Stimulated activated naive CD8-positive, alpha-beta T cell treated with anti-CD3 and anti-CD28 coated beads, Interleukin-15, Interleukin-2, amounts not matched to agents 100 U/mL and 50 U/mL, for 24 hours (primary cell): ENCODE measurements at regions not wholly inside any gene's neighbourhood (a gene's known extent, or its start where the extent isn't known, plus 50 kb on each side); places are given as distances from the start of the nearest gene placed in this dataset.

Experiments
- ATAC-seq: fragments of 150-1000 bp; cut with Tn5 transposase; one replicate; pipeline ENCODE4 v1.10.0; 2021
- DNase-seq: peaks from one replicate; pipeline ENCODE4 v3.0.0; 2021

DNA sequence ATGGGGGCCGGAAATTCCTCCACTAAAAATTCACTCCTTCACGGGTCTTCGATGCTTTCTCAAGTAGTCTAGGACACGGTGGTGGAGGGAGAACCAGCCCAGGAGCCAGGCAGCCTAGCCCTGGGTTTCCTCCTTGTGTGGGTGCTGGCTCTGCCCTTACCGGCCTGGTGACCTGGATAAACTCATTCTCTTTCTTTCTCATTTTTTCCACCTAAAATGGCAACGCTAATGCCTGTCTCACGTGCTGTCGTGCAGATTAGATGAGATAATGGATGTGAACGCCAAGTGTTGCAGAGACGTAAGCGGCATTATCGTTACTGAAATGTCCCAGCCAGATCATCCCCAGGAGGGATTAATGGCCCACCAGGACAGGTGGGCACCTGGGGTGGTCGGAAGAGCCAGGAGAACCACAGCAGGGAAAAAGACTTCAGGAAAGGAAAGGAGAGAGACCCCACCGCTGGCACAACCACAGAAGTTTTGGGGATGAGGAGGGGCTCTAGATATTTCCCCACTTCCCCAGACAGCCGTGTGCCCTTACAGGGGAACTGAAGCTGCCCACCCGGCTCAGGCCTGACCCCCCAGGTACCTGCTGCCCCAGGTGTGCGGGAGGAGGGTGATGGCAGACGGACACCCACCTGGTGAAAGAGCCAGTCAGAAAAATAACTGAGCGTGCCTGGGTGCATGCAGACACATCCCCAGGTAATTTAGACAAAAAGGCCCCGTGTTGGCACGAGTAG lies 100.8 kb upstream of the ASAP2 start:
- DNase-seq = no peak
- ATAC-seq = no peak

DNA sequence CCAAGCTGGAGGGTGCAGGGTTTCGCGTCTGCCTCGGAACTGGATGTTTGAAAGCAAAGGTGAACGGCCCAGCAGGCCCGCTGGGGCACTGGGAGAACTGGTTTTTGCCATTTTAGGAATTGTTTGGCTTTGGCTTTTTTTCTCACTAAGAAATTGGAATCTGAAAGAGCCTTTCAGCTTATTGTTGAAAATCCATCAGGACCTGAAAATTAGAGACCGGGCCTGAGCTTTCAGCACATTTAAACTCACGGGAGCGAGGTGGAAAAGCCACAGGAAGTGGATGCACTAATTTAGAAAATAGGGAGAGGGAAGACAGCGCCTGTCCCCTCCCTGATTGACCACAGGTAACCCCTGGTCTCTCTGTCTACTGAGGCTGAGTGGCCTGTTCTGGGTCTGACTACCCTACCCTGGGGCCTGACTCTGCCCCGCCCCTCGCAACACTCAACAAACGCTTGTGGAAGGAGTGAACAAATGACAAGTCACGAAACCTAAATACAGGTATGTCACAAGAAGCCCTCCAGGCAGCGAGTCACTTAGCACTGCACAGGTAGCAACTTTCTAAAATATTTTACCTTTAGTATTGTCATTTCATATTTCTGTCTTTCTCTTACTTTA lies 100.3 kb upstream of the MBOAT2 start:
- ATAC-seq = no peak

DNA sequence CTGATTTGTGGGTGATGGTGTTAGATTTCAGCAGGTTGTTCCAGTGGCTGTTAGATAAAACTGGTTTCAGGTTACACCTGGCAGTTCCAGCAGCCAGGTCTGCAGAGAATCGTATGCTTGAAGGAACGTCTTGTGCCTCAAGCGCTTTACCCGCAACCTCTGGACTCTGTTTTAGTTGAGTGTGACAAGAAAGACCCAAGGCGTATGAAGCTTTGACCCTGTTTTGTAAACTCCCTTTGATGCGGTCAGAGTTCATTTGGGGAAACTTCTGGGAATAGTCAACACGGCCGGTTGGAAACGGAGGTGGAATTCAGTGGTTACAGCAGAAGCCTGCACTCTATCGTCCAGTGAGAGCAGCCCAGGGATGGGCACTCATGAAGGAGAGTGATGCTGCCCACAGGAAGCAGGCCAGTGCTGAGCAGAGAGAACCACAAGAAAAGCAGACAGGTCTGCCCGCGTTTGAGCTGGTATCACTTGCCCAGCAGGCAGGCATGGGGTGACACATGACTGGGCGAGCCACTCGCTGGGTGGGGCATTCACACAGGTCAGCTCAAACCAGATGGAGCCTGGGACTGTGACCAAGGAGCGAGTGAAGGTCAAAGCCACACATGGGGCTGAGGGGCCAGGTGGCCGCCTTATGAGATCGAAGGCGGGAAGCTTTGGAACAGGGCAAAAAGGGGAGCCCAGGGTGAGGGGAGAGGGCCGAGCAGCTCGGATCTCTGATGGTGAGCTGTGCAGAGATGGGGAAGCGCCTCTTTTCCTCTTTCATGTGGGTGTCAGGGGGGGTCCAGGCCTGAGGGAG lies 99.6 kb upstream of the MBOAT2 start:
- ATAC-seq = no peak
- no peak for DNase-seq

More for the DNA sequence above, 100.3 kb upstream of the MBOAT2 start:
- no peak for DNase-seq

DNA sequence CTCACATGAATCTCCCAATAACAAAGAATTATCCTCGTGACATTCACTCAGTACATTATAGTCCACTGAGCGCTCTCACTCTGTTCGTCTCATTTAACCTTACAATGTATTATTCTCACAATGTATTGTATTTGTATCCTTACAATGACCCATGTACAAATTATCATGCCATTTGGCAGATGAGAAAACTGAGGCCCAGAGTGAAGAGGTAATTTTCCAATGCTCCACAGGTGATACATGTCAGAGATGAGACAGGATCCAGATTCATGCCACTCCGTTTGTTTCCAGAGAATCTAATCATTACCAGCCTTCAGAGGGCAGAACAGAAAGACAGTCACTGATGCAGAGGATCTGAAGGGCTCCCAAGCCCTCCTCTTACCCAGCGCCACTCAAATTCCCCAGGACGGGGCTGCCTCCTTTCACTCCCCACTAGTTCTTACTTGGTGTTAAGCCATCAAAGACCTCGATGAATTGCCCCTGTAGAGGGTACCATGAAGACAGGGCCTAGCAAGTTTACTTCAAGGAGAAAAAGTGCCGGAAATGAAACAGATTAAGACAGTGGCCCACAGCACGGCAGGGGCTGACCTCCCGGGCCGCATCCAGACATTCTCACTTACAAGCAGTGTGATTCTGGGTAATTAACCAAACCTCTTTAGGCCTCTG lies 98.4 kb upstream of the MBOAT2 start:
- DNase-seq (no peak), ATAC-seq (no peak)

DNA sequence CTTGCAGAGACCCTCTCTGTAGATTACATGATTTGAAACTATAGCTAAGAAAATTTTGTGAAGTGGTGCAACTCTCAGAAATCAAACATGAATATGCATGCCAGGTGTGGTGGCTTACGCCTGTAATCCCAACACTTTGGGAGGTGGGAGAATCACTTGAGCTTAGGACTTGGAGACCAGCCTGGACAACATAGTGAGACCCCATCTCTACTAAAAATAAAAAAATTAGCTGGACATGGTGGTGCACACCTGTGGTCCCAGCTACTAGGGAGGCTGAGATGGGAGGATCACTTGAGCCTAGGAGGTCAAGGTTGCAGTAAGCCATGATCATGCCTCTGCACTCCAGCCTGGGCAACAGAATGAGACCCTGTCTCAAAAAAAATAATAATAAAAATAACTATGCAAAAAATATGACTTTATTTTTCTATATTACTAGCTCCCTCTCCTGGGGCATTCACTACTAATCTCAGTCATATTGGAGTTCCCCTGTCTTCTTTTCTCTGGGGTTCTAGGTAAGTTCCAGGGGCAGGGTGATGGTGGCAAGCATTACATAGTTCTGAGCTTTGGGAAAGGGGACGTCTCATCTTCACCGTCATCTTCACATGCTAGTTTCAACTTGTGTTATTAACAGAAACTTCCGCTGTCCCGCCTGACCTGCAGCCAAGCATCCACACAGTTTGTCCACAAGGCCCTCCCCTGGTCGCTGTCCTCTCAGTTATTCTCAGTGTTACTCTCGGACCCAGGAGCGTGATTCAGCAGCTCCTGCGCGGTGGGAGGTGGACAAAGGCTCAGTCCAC lies 96.8 kb upstream of the MBOAT2 start:
- DNase-seq (no peak), ATAC-seq (no peak)

GRCh38 chr2:9099341-9099751 lies 95.9 kb upstream of the MBOAT2 start:
- ATAC-seq (peak; percentile 59), DNase-seq (no peak)

GRCh38 chr2:9097892-9098291 lies 94.4 kb upstream of the MBOAT2 start:
- no peak for DNase-seq

DNA sequence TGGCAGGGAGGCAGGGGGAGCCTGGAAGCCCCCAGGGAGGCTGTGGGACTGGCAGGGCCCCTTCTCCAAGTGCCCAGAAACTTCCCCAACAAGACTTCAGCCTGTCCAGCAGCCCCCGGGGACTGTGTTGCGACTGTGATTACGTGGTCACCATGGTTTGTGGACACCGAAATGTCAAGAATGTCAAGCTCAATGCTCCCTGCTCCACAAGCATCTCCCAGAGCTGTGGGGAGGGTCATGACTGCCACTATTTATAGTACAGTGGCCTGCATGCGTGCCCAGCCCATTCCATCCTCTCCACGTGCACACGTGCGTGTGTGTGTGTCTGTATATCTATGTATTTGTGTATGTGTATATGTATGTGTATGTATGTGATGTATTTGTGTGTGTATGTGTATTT lies 93.8 kb upstream of the MBOAT2 start:
- ATAC-seq = no peak

More at GRCh38 chr2:9097892-9098291, 94.4 kb upstream of the MBOAT2 start:
- ATAC-seq = no peak

GRCh38 chr2:9096761-9097160 lies 93.3 kb upstream of the MBOAT2 start:
- ATAC-seq (no peak), DNase-seq (no peak)

More for the DNA sequence above, 93.8 kb upstream of the MBOAT2 start:
- DNase-seq = no peak

- DNase-seq (no peak), ATAC-seq (no peak)
These were observed 92.2 kb upstream of the MBOAT2 start for GRCh38 chr2:9095690-9096089.

DNA sequence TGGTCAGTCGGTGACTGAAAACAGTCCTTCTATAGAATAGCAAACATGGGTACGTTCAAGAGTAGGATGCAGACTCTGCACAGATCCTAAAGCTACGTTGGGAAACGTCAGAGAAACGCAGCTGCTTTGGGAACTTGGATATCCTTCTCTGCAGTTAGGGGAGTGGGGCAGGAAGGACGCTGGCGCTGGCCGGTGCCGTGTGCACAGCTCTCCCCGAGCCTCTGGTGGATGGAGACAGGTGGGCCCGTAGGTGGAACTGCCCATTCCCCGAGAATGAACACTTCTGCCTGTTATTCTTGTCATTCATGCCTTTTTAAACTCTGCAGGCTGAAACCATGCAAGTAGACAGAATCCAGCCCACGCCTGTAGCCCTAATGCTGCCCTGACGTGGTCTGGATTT lies 91.7 kb upstream of the MBOAT2 start:
- ATAC-seq (no peak), DNase-seq (no peak)

- no peak for DNase-seq
These were observed 90.6 kb upstream of the MBOAT2 start for GRCh38 chr2:9094117-9094516.

DNA sequence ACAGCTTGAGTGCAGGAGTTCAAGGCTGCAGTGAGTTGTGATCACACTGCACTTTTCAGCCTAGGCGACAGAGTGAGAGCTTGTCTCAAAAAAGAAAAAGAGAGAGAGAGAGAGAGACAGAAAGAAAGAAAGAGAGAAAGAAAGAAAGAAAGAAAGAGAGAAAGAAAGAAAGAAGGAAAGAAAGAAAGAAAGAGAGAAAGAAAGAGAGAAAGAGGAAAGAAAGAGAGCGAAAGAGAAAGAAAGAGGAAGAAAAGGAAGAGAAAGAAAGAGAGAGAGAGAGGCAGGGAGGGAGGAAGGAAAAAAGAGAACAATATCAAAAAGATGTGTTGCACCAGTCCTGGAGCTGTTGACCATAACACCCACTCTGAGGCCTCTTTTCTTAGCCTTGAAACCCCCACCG lies 89.8 kb upstream of the MBOAT2 start:
- DNase-seq (no peak), ATAC-seq (no peak)

More at GRCh38 chr2:9094117-9094516, 90.6 kb upstream of the MBOAT2 start:
- no peak for ATAC-seq

DNA sequence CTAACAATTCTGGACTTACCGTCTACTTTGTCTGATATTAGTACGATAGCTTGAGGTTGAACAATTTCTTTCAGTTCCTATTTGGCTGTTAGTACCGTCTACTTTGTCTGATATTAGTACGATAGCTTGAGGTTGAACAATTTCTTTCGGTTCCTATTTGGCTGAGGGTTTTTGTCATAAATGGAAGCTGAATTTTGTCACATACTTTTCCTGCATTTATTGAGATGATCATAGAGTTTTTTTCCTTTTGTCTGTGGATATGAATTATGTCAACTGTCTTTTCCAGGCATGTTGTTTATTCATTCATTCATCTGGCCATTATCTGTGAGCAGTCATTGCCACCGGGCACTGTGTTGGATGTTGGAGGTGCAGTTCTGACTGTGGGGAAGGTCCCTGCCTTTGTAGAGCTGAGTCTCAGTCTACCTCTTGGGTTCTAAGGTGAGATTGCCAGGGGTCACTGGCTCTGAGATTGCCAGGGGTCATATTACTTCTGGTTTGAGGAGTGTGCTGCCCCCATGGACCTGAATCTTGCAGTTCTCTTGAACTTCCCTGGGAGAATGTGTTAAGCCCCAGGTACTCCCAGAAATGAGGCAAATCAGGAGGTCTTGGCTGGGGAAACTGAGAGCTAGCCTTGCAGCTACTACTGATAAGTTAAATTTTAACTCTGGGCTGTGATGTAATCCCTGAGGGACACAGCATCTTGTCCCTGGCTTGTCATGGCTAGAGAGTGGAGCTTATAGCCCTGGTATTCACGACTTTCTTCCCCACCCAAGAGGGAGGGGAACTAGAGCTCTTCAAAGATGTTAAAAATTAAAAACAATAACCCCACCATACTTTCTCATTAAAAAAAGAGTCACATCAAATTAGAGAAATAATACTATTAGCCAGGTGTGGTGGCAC lies 89.1 kb upstream of the MBOAT2 start:
- ATAC-seq = no peak

DNA sequence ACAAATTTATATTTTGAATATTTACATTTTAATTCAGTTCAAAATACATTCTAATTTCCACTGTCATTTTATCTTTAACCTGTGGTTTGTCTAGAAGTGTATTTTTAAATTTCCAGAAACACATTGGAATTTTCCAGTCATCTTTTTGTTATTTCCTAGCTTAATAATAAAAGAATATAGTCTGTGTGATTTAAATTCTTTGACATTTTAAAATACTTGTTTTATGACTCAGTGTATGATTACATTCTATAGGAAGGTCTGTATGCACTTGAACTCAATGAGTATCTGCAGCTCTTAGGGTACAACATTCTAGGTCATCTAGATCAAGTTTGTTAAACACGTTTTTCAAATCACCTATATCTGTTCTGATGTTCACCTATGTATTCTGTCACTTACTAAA lies 88.3 kb upstream of the MBOAT2 start:
- ATAC-seq (no peak), DNase-seq (no peak)

More for the DNA sequence above, 89.1 kb upstream of the MBOAT2 start:
- no peak for DNase-seq

DNA sequence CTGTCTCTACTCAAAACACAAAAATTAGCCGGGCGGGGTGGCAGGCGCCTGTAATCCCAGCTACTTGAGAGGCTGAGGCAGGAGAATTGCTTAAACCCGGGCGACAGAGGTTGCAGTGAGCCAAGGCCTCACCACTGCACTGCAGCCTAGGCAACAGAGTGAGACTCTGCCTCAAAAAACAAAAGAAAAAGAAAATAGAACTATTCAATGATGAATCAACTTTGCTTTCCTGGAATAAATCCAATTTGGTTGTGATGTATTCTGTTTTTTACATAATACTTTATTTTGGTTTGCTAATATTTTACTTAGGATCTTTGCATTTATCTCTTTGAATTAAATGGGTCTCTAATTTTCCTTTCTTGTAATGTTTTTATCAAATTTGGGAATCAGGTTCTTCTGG lies 86.3 kb upstream of the MBOAT2 start:
- ATAC-seq (no peak), DNase-seq (no peak)

GRCh38 chr2:9087121-9087681 lies 83.7 kb upstream of the MBOAT2 start:
- DNase-seq = no peak
- no peak for ATAC-seq

DNA sequence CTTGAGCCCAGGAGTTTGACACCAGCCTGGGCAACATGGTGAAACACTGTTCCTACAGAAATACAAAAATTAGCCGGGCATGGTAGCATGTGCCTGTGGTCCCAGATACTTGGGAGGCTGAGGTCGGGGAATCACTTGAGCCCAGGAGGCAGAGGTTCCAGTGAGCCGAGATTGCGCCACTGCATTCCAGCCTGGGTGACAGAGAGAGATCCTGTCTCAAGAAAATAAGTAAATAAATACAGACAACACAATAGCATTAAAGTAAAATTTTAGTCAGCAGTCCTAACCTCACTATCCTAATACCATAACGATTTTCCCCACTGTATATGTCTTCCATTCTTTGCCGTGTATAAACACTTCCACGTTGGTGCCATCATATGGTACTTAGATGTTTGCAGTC lies 83.0 kb upstream of the MBOAT2 start:
- ATAC-seq = no peak
- DNase-seq = no peak

- no peak for ATAC-seq
- DNase-seq = no peak
These were observed 81.9 kb upstream of the MBOAT2 start for GRCh38 chr2:9085353-9085752.

GRCh38 chr2:9083287-9083686 lies 79.8 kb upstream of the MBOAT2 start:
- no peak for DNase-seq
- no peak for ATAC-seq
